H9 (cell line): ENCODE measurements at regions not wholly inside any gene's neighbourhood (a gene's known extent, or its start where the extent isn't known, plus 50 kb on each side); places are given as distances from the start of the nearest gene placed in this dataset.
A peak's percentile ranks its signal among the peaks of the same experiment; 100 is the strongest.

ENCODE experiments used
- DNase-seq: peaks from one replicate; pipeline ENCODE4 v3.0.0-alpha.2; 2017
- H2AFZ ChIP-seq: one replicate; pipeline ENCODE4 v1.6.1; 2013; ENCODE audit warnings: mild to moderate bottlenecking, low read length, control low read depth, moderate library complexity
- H2AK5ac ChIP-seq: 2 replicates; pipeline ENCODE4 v1.6.1; 2013; ENCODE audit warnings: low read length, control low read depth, mixed read lengths; ENCODE audit not compliant: insufficient read length
- H2BK120ac ChIP-seq: one replicate; pipeline ENCODE4 v1.6.1; 2013; ENCODE audit warnings: low read depth, mild to moderate bottlenecking, low read length, control low read depth, inconsistent platforms; ENCODE audit not compliant: poor library complexity, severe bottlenecking
- H2BK12ac ChIP-seq: 2 replicates; pipeline ENCODE4 v1.6.1; 2013; ENCODE audit warnings: low read length, control low read depth, mixed read lengths, low read depth; ENCODE audit not compliant: insufficient read length
- H2BK15ac ChIP-seq: 2 replicates; pipeline ENCODE4 v1.6.1; 2013; ENCODE audit warnings: low read depth, low read length, control low read depth
- H2BK20ac ChIP-seq: one replicate; pipeline ENCODE4 v1.6.1; 2013; ENCODE audit warnings: low read depth, mild to moderate bottlenecking, low read length, control low read depth, inconsistent platforms; ENCODE audit not compliant: poor library complexity, severe bottlenecking
- H2BK5ac ChIP-seq: 2 replicates; pipeline ENCODE4 v1.6.1; 2013; ENCODE audit warnings: low read length, control low read depth, mixed read lengths; ENCODE audit not compliant: insufficient read length
- H3K14ac ChIP-seq: 2 replicates; pipeline ENCODE4 v1.6.1; 2013; ENCODE audit warnings: low read length, control low read depth; ENCODE audit not compliant: insufficient read depth
- H3K18ac ChIP-seq: 2 replicates; pipeline ENCODE4 v1.6.1; 2013; ENCODE audit warnings: low read depth, mild to moderate bottlenecking, mixed read lengths, low read length, control low read depth; ENCODE audit not compliant: insufficient read length
- H3K23ac ChIP-seq: 2 replicates; pipeline ENCODE4 v1.6.1; 2013; ENCODE audit warnings: low read length, control low read depth, mixed read lengths, low read depth; ENCODE audit not compliant: insufficient read length
- H3K23me2 ChIP-seq: 2 replicates; pipeline ENCODE4 v1.6.1; 2013; ENCODE audit warnings: low read depth, mild to moderate bottlenecking, mixed read lengths, low read length, control low read depth; ENCODE audit not compliant: insufficient read length, poor library complexity, severe bottlenecking
- H3K27ac ChIP-seq: 2 replicates; pipeline ENCODE4 v1.5.1; 2013; ENCODE audit warnings: low read length, control low read depth, mixed read lengths, low read depth; ENCODE audit not compliant: insufficient read length
- H3K27me3 ChIP-seq: 2 replicates; pipeline ENCODE4 v1.6.1; 2013; ENCODE audit warnings: low read length, control low read depth, inconsistent platforms; ENCODE audit not compliant: insufficient read depth
- H3K4ac ChIP-seq: 2 replicates; pipeline ENCODE4 v1.6.1; 2013; ENCODE audit warnings: low read depth, mild to moderate bottlenecking, control low read depth, inconsistent platforms, low read length, moderate library complexity
- H3K4me1 ChIP-seq: 2 replicates; pipeline ENCODE4 v1.6.1; 2013; ENCODE audit warnings: low read length, control low read depth, inconsistent platforms; ENCODE audit not compliant: insufficient read depth
- H3K4me2 ChIP-seq: 2 replicates; pipeline ENCODE4 v1.6.1; 2013; ENCODE audit warnings: low read length, control low read depth, mixed read lengths; ENCODE audit not compliant: insufficient read length, insufficient read depth
- H3K56ac ChIP-seq: 2 replicates; pipeline ENCODE4 v1.6.1; 2013; ENCODE audit warnings: low read depth, mild to moderate bottlenecking, mixed read lengths, low read length, control low read depth; ENCODE audit not compliant: insufficient read length
- H3K79me1 ChIP-seq: 2 replicates; pipeline ENCODE4 v1.6.1; 2013; ENCODE audit warnings: low read depth, mild to moderate bottlenecking, moderate library complexity, low read length, control low read depth, inconsistent platforms; ENCODE audit not compliant: insufficient read depth, poor library complexity, severe bottlenecking
- H3K79me2 ChIP-seq: 2 replicates; pipeline ENCODE4 v1.6.1; 2013; ENCODE audit warnings: low read length, control low read depth, inconsistent platforms; ENCODE audit not compliant: insufficient read depth
- H3K9ac ChIP-seq: 2 replicates; pipeline ENCODE4 v1.6.1; 2013; ENCODE audit warnings: low read length, control low read depth, mixed read lengths; ENCODE audit not compliant: insufficient read length; ENCODE audit errors: extremely low read depth
- H3K9me3 ChIP-seq: one replicate; pipeline ENCODE4 v1.6.1; 2013; ENCODE audit warnings: low read depth, low read length, inconsistent platforms; ENCODE audit not compliant: control insufficient read depth
- H3T11ph ChIP-seq: one replicate; pipeline ENCODE4 v1.6.1; 2013; ENCODE audit warnings: mild to moderate bottlenecking, low read length, control low read depth, inconsistent platforms
- H4K20me1 ChIP-seq: one replicate; pipeline ENCODE4 v1.6.1; 2013; ENCODE audit not compliant: control insufficient read depth, insufficient read length, insufficient read depth
- H4K5ac ChIP-seq: 2 replicates; pipeline ENCODE4 v1.6.1; 2013; ENCODE audit warnings: low read depth, mild to moderate bottlenecking, mixed read lengths, low read length, control low read depth; ENCODE audit not compliant: insufficient read length
- H4K8ac ChIP-seq: replicated peaks from 2 replicates; pipeline ENCODE4 v1.6.1; 2013; ENCODE audit warnings: low read length, control low read depth, mixed read lengths, low read depth; ENCODE audit not compliant: insufficient read length
- H4K91ac ChIP-seq: 2 replicates; pipeline ENCODE4 v1.6.1; 2013; ENCODE audit warnings: low read depth, mild to moderate bottlenecking, moderate library complexity, mixed read lengths, low read length, control low read depth; ENCODE audit not compliant: insufficient read length
- H3K27ac Mint-ChIP-seq, 3 experiments: 2 replicates in 2 of 3; 3 replicates in 1 of 3; pipeline ENCODE4 v1.8.0; 2020 to 2021; ENCODE audit warnings: mixed read lengths in 3 of 3, mild to moderate bottlenecking in 1 of 3, moderate library complexity in 1 of 3
- H3K27me3 Mint-ChIP-seq: 2 replicates; pipeline ENCODE4 v1.8.0; 2021; ENCODE audit warnings: low read depth, mild to moderate bottlenecking, moderate library complexity, mixed read lengths
- H3K36me3 Mint-ChIP-seq, 3 experiments: 2 replicates in 2 of 3; 3 replicates in 1 of 3; pipeline ENCODE4 v1.8.0; 2020 to 2021; ENCODE audit warnings: low read depth in 3 of 3, mixed read lengths in 3 of 3; ENCODE audit not compliant: insufficient read depth in 1 of 3
- H3K4me1 Mint-ChIP-seq, 2 experiments: 2 replicates each; pipeline ENCODE4 v1.8.0; 2020; ENCODE audit warnings: mixed read lengths in 2 of 2
- H3K4me3 Mint-ChIP-seq, 2 experiments: 2 replicates in 1 of 2; 3 replicates in 1 of 2; pipeline ENCODE4 v1.8.0; 2020 to 2021; ENCODE audit warnings: mild to moderate bottlenecking in 2 of 2, mixed read lengths in 2 of 2, moderate library complexity in 1 of 2
- H3K9me3 Mint-ChIP-seq, 2 experiments: 2 replicates in 1 of 2; 3 replicates in 1 of 2; pipeline ENCODE4 v1.8.0; 2020; ENCODE audit warnings: mild to moderate bottlenecking in 2 of 2, mixed read lengths in 2 of 2, moderate library complexity in 1 of 2
- CTCF ChIP-seq: fragments of 200-600 bp; sonication (generic); conservative IDR thresholded peaks from 3 replicates; pipeline ENCODE4 v1.8.0; 2021; ENCODE audit warnings: antibody characterized with exemption, mild to moderate bottlenecking
- WGBS: extraction: QIAGEN DNeasy Blood & Tissue Kit; methylation state at CpG from one replicate; pipeline ENCODE4 v1.1.7; 2013; ENCODE audit warnings: missing lambda C conversion rate, low lambda C conversion rate, mixed read lengths; ENCODE audit not compliant: insufficient read length; ENCODE audit errors: extremely low coverage; 5-methylcytosine and 5-hydroxymethylcytosine counted together

GRCh38 chr1:8139941-8140340 is 113.8 kb upstream of the ERRFI1 start:
- Mint-ChIP-seq H3K27ac (no peak overlapping the region; a peak in 1 of 7 replicates), H3K36me3 (no peaks in the 10 kb centered on the region), H3K4me1 (peaks cover 6 to 7% of the 10 kb centered on the region in 2 experiments; a peak in 3 of 4 replicates), H3K4me3 (no peak overlapping the region), H3K9me3 (no peaks in the 10 kb centered on the region), H3K27me3 (peaks cover 4% of the 10 kb centered on the region)
- no peak overlapping the region for H4K91ac ChIP-seq
- H4K8ac ChIP-seq = peak overlapping the region; percentile 71
- TF ChIP-seq CTCF = no peak
- H3K56ac ChIP-seq = no peak overlapping the region
- no peak overlapping the region for H4K5ac ChIP-seq
- H3K23me2 ChIP-seq = no peaks in the 10 kb centered on the region
- H3K79me1 ChIP-seq = no peaks in the 10 kb centered on the region
- no peak overlapping the region for H3K18ac ChIP-seq
- H3K27ac ChIP-seq = no peak overlapping the region
- H3T11ph ChIP-seq = no peak overlapping the region
- no peaks in the 10 kb centered on the region for H3K4me1 ChIP-seq
- H2BK120ac ChIP-seq = no peak overlapping the region
- peak overlapping the region; percentile 56; the same call in 1 of the 2 replicates for H3K14ac ChIP-seq
- H3K9me3 ChIP-seq = no peaks in the 10 kb centered on the region
- WGBS = no CpG with 5 or more reads among the region's 11 CpGs
- H3K23ac ChIP-seq = no peak overlapping the region
- no peak overlapping the region for H2BK20ac ChIP-seq
- no peak overlapping the region for H2AK5ac ChIP-seq
- H3K27me3 ChIP-seq = no peaks in the 10 kb centered on the region
- H3K4ac ChIP-seq = no peak overlapping the region
- H2AFZ ChIP-seq = peak overlapping the region; percentile 36
- H3K4me2 ChIP-seq = no peak overlapping the region
- DNase-seq = no peak
- no peaks in the 10 kb centered on the region for H4K20me1 ChIP-seq
- H2BK15ac ChIP-seq = no peak overlapping the region
- no peak overlapping the region for H2BK12ac ChIP-seq
- no peaks in the 10 kb centered on the region for H3K79me2 ChIP-seq
- H2BK5ac ChIP-seq = no peak overlapping the region
- no peak overlapping the region for H3K9ac ChIP-seq
